ENCODE measurements at regions not wholly inside any gene's neighbourhood (a gene's known extent, or its start where the extent isn't known, plus 50 kb on each side); places are given as distances from the start of the nearest gene placed in this dataset.

DNA sequence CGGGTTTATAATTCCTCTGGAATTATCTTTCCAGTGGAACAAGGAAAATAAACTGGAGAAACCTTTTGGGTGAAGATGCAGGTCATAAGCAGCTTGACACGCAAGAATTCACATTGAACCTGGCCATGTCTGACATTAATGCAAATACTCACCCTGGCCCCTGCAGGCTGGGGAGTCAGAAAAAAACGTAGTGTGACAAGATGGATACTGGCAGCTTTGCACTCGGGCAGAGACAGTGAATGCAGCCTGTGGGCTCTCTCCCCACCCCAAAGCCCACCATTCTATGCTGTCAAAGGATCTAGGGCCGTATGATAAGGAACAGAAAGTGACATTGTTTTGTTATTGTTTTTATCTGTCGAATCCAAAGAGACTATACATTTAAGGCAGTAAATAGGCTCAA lies 223.1 kb downstream of the RBM43 start:
- POLR2A ChIA-PET = no interaction called here
- CTCF ChIA-PET = no interaction called here

DNA sequence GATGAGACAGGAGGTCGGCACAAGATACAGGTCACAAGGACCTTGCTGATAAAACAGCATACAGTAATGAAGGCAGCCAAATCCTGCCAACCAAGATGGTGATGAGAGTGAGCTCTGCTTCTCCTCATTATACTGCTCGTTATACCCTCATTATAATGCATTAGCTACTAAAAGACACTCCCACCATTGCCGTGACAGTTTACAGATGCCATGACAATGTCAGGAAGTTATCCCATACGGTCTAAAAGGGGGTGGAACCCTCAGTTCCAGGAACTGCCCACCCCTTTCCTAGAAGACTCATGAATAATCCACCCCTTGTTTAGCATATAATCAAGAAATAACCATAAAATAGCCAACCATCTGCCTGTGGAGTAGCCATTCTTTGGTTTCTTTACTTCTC lies 224.2 kb downstream of the RBM43 start:
- POLR2A ChIA-PET = no interaction called here
- CTCF ChIA-PET = no interaction called here

DNA sequence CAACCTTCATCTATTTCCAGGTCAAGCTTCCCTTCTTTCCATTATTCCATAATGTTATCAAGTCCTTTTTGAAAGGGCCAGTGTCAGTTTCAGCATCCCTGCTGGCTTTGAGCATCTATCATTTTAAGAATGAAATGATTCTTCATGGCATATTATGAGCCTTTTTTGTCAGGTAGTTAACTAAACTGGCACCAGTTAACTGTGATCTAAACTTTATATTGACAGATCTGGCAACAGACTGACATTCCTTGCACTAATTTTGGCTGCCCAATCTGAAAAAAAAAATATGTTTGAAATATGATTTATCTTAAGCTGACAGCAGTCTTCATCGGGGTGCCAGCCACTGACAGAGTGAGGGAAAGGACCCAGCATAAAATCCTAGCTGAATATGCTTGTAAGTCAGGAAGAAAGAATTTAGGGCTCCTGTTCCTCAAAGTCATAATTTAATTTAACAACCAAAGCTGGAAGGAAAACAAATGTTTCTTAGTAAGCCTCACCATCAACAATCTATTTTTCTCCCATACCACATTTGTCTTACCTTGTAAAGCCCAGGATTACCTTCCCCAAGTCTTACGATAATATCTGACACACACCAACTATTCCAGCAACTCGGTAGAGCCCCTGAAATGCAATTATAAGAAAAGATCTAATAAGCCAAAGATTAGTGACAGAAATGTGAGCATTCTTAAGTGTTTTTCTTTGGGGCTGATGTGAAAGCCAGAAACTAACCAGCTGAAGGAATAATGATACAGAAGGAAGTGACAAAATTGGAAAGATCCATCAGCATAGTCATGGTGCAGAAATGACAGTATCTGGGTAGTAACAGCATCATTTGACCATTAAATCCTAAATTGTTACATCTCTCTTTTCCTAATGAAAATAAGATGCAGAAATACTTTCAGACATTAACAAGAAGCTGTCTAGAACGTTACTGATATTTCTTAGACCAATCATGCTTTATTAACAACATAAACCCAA lies 228.1 kb downstream of the RBM43 start:
- CTCF ChIA-PET = interaction anchor here (1.1 kb wide), 1 partner anchor 205 kb away, joined by 3 read pairs; no protein-coding TSS in a partner anchor

DNA sequence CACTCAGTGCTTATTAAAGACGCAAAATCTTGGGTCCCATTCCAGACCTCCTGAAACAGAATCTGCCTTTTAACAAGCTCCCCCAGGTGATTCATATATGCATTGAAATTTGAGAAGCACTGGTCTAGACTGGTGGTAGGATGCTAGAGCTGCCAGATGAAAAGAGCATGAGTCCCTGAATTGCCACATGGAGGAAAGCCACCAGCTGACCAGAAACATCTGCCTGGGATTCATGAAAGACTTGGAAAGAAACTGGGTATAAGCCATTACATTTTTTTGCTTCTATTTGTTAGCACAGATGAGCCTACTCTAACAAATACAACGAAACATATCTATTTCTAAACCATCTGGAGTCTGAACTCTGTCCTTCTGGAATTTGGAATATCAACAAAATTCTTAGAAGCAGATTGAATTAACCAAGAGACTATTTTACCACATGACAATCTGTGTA lies 228.9 kb downstream of the RBM43 start:
- ChIA-PET CTCF (interaction anchor here (1.1 kb wide), 1 partner anchor 206 kb away, joined by 3 read pairs; no protein-coding TSS in a partner anchor), POLR2A (no interaction called here)

More for the DNA sequence above, 228.1 kb downstream of the RBM43 start:
- POLR2A ChIA-PET = no interaction called here

DNA sequence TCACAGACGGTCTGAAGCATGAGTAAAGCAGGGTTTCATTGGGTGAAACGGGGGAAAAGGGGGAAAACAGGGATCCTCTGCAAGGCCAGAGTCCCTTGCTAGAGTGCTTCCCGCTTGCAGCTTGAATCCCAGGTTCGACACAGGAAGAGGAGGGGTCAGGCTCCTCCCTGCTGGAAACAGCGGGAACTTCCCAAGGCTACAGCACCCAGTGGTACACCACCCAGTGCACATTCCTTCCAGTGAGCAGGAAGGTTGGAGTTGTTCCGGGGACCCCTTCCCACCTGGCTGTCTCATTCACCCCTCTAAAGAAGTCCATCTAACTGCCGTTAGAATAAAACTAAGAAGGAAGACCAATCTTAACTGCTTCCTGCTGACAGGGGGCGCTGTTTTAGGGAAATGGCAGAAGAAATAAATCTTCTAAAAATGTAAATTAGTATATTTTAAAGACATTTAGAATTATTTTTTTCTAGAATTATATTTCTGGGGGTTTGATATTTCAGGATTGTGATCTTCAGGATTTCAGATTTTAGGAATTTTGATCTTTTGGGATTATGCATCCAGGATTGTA lies 230.9 kb downstream of the RBM43 start:
- CTCF ChIA-PET = no interaction called here

DNA sequence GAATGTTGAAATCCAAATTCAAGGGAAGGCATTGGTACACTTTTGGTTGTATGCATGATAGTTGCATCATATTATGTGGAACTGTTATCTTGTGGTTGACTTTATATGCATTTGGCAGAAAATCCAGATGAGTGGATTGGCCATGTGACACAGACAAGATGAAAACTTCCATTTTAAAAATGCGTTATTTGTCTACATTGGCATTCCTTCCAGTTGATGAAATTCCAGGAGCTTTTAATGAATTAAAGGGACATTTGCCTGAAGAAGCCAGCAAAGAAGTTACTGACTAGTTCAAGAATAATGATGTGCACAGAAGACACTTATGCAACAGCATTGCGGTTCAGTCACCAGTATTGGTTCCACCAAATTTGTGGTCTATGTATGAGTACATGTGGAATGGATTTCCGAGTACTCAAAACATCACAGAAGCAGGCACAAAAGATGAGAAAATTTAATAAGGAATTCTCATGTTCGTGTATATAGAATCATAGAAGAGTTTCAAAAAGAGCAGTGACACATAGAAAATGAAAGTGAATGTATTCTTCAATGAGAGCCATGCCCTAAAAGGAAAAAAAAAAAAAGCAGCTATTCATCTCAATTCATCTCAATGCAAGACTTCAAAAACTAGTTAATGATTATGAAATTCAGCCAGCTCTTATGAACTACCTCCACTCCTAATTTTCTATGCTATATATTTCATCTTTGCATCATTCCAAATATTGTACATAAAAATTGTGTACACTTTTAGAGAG lies 232.1 kb downstream of the RBM43 start:
- POLR2A ChIA-PET = no interaction called here
- CTCF ChIA-PET = no interaction called here

More for the DNA sequence above, 230.9 kb downstream of the RBM43 start:
- POLR2A ChIA-PET = interaction anchor here (0.6 kb wide), 1 partner anchor 43 kb away, joined by 3 read pairs; no protein-coding TSS in a partner anchor

DNA sequence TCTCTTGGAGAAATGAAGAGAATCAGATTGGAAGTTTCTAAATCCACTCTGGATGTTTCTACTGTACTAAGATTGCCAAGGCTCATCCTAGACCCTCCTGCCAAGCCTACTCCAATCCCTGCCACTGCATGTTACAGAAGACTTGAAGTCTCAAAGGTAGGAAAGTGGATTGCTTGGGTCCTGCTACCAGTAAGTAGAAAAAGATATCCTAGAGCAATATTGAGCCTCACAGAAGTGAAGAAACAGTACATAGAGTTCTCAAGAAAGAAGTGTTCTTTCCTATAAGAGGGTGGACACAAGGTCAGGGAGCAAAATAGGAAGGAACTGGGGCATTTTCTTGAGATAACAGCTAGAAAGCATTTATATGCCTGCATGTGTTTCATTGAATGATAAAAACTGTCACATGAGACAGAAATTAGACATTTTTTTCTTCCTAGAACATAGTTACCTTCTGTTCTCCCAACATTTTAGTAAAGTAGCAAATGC lies 232.9 kb downstream of the RBM43 start:
- ChIA-PET POLR2A (no interaction called here), CTCF (no interaction called here)

DNA sequence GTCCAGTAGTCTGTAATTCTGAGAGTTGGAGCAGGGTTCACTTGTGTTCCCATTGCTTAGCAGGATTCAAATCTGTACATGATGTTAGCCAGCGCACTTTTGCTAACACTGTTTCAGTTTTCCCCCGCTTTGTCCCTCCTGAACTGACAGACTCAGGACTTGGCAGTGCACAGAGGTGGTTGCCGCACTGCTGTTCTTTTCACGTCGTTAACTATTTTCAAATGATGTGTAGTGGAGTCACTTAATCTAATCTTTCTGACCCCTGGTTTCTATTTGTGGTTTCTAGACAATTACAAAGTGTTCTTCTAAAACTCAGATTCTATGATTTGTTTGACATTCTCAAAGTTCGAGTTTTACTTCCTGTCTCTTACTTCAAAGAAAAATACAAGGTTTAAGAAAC lies 234.5 kb downstream of the RBM43 start:
- CTCF ChIA-PET = no interaction called here

DNA sequence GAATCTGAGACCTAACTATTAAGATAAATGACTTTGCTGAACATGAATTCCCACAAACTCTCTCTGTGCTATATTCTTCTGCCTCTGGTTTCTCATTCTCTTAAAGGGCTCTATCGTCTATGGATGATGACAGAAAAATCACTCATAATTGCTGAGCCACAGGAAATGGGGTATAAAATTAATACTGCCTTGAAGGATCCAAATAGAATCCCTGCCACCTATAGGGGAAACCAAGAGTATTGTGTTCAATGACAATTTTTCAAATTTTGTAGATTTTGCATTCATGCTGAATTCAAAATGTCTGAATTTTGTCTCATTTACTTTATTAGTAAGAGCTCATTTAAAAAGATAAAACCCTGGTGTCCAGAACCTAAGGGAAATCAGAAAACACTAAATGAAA lies 235.8 kb downstream of the RBM43 start:
- CTCF ChIA-PET = no interaction called here
- POLR2A ChIA-PET = no interaction called here

More for the DNA sequence above, 234.5 kb downstream of the RBM43 start:
- POLR2A ChIA-PET = no interaction called here

DNA sequence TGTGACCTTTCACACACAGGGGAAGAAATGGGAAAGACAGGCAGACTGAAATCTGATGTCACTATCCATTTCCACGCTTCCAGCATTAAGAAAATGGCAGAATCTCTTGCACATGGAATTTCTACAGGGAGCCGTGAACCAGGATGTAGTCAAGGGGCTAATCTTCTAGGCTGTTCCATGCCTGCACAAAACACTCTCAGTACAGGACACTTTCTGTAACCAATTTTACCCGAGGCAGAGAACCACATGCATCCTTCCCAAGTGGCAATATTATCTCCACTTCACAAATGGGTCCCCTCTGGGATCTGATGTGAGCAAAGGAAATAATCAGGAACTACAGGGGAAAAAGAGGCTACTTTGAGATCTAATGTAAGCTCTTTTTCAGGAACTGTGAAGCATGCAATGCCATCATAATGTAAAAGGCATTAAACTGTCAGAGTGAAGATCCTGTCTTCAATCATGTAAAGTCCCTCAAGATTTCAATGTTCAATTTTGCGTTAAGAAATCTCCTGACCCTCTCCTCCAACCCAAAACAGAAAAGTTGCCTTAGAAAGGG lies 236.9 kb downstream of the RBM43 start:
- ChIA-PET CTCF (no interaction called here), POLR2A (no interaction called here)

DNA sequence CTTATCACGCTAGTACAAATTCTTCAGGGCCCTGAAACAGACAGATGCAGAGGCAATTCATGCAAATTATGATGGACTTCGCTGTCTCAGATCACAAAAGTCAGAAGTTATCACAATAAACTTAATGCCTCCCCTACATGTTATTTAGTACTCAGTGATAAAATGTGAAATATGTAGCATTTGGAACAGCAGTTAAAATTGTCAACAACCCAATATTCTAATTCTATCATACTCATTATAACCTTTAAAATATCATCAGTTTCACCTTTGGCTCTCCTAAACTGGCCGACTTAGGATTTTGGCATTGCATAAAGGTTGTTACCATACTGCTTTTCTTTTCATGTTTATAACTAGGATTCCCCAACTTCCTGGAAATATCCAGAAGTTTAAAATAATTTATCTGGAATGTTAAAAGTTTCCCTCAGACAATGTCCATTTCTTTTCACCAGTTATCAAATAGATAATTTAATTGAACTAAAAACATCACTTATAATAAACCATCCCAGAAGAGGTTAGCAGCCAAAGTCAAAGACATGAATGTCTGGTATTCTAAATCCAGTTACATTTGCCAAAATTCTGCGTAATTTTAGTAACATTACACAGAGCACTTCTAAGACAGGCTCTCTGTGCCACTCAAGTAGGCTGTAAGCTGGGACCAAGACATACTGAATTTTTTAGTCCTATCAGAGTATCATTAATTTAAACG lies 239.8 kb downstream of the RBM43 start:
- CTCF ChIA-PET = no interaction called here

DNA sequence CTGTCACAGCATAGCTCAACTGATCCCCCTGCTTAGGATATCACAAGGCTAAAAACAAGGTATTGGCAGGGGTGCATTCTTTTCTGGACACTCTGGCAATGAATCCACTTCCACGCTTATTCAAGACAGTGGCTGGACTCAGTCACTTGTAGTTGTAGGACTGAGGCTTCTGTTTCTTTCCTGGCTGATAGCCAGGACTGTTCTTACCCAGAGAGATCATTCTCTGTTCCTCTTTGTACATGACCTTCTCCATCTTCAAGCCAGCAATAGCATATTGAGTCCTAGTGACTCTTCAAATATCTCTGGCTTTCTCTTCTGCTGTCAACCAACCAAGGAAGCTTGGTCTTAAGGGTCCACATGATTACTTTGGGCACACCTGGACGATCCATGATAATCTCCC lies 241.3 kb downstream of the RBM43 start:
- CTCF ChIA-PET = no interaction called here
- POLR2A ChIA-PET = no interaction called here

More for the DNA sequence above, 239.8 kb downstream of the RBM43 start:
- POLR2A ChIA-PET = no interaction called here

DNA sequence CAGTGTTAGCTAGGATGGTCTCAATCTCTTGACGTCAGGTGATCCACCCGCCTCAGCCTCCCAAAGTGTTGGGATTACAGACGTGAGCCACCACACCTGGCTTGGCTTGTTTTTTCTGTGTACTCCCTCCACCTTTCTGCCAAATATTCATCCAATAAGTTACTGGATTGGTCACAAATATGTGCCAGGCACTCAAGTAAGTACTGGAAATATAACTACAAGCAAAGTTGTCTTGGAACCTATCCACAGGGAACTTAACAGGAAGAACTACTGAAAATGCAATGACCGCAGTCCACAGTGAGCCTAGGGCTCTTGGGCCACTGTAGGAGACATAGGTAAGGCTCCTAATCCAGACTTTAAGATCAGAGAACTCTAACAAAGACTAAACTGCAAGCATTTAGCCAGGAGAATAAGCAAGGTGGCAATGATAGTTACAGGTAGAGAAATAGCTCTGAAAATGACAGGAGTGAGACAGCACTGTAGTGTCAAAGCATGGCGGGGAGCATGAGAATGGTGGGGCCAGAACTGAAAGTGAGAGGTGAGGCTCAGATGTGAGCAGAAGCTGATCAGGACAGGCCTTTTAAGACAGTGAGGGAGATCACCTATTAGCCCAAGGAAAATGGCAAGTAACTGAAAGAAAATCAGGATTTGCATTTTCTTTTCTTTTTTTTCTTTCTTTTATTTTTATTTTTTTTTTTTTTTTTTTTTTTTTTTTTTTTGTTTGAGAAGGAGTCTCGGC lies 252.1 kb downstream of the RBM43 start:
- POLR2A ChIA-PET = no interaction called here
- CTCF ChIA-PET = interaction anchor here (0.7 kb wide), 1 partner anchor 450 kb away, joined by 5 read pairs; no protein-coding TSS in a partner anchor

DNA sequence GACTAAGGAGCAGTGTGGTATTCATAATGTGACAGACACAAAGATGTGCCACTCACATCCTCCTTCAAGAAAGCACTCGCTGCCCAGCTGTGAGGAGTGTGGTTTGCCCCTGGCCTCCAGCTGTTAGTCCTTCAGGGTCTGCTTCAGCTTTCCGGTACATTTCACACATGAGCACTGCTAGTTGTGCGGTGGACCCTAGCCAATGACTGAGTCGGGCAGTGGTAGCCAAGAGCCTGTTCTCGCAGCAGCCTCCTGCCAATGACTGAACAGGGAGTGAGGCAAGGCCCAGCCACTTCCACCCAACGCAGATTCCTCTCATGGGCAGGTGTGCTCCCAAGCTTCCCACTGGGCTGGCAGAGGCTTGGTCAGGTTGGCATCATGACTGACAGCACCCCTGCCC lies 254.3 kb downstream of the RBM43 start:
- POLR2A ChIA-PET = no interaction called here
- CTCF ChIA-PET = no interaction called here

DNA sequence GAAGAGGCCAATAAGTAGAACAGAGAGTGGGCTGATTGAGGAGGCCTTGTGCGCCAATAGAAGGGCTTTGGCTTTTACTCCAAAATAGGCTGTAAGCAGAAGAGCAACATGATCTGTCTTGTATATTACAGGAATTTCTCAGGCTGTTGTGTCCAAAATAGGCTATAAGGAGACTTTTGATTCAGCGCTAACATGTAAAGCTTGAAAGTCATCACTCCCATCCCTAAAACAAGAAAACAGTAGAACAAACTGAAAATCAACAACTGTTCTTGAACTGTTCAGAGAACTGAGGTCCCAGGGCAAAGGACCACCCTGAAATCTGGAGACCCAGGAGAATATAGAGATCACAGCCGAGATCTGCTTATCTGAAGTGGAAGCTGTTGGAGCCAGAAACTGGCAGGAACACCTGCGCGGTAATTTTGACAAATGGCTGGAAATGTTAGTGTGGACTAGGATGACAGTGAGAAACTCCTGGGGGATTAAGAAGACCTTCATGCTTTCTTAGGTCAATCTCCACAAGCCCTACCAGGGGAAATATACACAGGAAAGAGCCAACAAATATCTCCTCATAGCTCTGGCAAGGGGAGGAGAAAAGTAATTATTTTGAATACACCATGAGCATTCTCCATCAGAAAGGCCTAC lies 258.6 kb downstream of the RBM43 start:
- ChIA-PET POLR2A (no interaction called here), CTCF (no interaction called here)

DNA sequence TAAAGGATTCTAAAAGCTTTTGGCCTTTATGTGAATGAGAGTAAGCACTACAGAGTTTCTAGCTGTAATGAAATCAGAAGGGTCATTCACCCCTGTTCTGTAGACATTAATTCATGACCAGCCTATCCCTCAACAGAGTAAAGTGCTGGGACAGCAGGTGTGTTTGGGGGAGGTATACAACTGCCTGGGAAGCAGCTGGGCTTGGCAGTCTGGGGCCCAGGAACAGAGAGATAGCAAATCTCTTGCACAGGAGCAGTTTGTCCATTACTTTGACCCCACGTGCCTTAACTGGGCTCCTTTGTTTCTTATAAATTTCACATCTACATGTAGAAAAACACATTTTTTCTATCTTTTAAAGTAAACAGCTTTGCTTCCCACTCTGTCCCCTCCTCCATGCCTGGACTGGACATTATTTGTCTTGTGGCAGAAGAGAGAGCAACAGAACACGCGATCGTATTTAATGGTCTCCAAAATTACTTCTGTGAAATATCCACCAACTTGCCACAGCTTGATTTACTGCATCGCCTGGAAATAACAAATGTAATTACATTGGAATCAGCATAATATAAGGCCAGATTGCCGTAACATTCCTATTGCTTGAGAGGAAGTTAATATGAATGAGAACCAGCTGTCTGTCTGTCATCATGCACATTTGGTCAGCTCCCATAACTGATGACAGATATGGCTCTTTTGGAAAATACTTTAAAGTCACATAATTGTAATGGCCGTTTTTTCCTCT lies 263.8 kb downstream of the RBM43 start:
- CTCF ChIA-PET = no interaction called here
- POLR2A ChIA-PET = no interaction called here

DNA sequence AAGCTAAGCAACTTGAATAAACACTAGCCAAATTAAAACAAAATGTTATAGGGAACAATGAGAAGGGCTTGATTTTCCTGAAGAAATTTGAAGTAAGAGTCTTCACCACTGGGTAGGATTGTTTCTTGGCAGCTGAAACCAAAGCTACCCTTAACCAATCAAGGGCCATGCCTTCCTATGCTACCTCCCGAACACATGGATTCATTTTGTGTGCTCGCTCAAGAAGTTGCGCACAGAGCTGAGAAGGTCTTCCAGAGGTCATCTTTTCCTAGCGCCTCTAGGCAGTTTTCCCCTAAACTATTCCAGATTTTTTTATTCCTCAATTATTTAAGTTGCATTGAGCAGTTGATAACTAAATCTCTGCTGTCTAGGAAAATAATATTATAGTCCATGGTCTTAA lies 264.6 kb downstream of the RBM43 start:
- ChIA-PET CTCF (no interaction called here), POLR2A (no interaction called here)

DNA sequence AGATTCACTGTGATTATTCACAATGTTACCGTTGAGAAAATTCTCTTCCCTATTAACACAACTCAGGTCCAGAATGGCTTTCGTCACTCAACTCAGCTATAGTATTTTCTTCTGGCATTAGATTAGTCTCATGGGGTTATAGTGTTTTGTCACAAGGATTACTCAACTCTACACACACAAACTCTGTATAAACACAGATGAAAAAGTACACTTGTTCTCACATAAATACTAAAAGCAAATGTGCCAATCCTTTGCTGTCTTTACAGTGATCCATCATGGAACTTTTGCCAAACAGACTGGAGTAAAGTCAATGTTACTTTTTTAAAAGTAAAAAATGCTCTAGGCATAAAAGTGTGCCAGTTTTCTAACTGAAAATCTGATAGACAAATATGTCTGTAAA lies 267.6 kb downstream of the RBM43 start:
- ChIA-PET CTCF (no interaction called here), POLR2A (no interaction called here)
